Stimulated activated CD8-positive, alpha-beta memory T cell treated with anti-CD3 and anti-CD28 coated beads, Interleukin-4, amount 100 ng/mL, for 1 hour (primary cell): ENCODE measurements at regions not wholly inside any gene's neighbourhood (a gene's known extent, or its start where the extent isn't known, plus 50 kb on each side); places are given as distances from the start of the nearest gene placed in this dataset.

Experiments used
- DNase-seq, 2 donors: peaks; one replicate each; pipeline ENCODE4 v3.0.0-alpha.2; 2020; ENCODE audit warnings: low read depth in 2 of 2, low spot score in 1 of 2

GRCh38 chr12:45549337-45549902 lies 180.1 kb upstream of the ARID2 start:
- no peak for DNase-seq

GRCh38 chr12:45553204-45553603 lies 176.3 kb upstream of the ARID2 start:
- no peak for DNase-seq

- no peak for DNase-seq
These were observed 172.5 kb upstream of the ARID2 start for GRCh38 chr12:45557016-45557415.

- no peak for DNase-seq
These were observed 171.2 kb upstream of the ARID2 start for GRCh38 chr12:45558353-45558752.

- DNase-seq: no peak
These were observed 170.0 kb upstream of the ARID2 start for GRCh38 chr12:45559537-45559936.

GRCh38 chr12:45560689-45561088 lies 168.8 kb upstream of the ARID2 start:
- no peak for DNase-seq

- DNase-seq: no peak
These were observed 168.0 kb upstream of the ARID2 start for GRCh38 chr12:45561488-45561887.

- no peak for DNase-seq
These were observed 163.9 kb upstream of the ARID2 start for GRCh38 chr12:45565590-45565989.

- no peak for DNase-seq
These were observed 163.2 kb upstream of the ARID2 start for GRCh38 chr12:45566257-45566656.

- no peak for DNase-seq
These were observed 160.7 kb upstream of the ARID2 start for GRCh38 chr12:45568808-45569207.

GRCh38 chr12:45570501-45570900 lies 159.0 kb upstream of the ARID2 start:
- no peak for DNase-seq

- DNase-seq: no peak
These were observed 157.4 kb upstream of the ARID2 start for GRCh38 chr12:45572114-45572513.

- DNase-seq: no peak
These were observed 154.1 kb upstream of the ARID2 start for GRCh38 chr12:45575417-45575816.

- no peak for DNase-seq
These were observed 153.6 kb upstream of the ARID2 start for GRCh38 chr12:45575823-45576475.

GRCh38 chr12:45577844-45578399 lies 151.6 kb upstream of the ARID2 start:
- no peak for DNase-seq

- no peak for DNase-seq
These were observed 149.0 kb upstream of the ARID2 start for GRCh38 chr12:45580356-45580969.

GRCh38 chr12:45581112-45581511 lies 148.4 kb upstream of the ARID2 start:
- no peak for DNase-seq

GRCh38 chr12:45582536-45582935 lies 147.0 kb upstream of the ARID2 start:
- DNase-seq: no peak

- no peak for DNase-seq
These were observed 146.4 kb upstream of the ARID2 start for GRCh38 chr12:45582986-45583659.

- no peak for DNase-seq
These were observed 145.2 kb upstream of the ARID2 start for GRCh38 chr12:45584336-45584735.

GRCh38 chr12:45585522-45586230 lies 143.8 kb upstream of the ARID2 start:
- DNase-seq: no peak
